ENCODE measurements at regions not wholly inside any gene's neighbourhood (a gene's known extent, or its start where the extent isn't known, plus 50 kb on each side); places are given as distances from the start of the nearest gene placed in this dataset.

DNA sequence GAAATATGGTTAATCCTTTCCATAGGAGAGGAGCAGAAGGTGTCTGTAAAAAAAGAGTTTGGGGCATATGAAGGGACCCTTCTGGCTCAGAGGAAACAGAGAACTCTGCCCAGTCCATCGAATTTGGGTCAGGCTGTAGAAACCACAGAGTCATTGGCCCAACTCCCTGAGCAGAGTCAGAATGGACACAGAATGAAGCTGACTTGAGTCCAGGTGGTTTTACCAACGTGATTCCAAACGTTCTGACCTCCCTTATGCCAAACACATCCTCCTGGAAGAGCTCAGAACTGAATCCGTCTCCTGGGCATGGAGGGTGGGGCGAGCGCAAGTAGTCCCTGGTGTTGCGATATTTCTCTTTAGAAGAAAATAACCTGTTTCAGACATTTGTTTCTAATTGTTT lies 138.8 kb downstream of the DAD1 start:
- DNase-seq (ENCODE audit: low spot score), result no peak
- in situ Hi-C loops (cut with MboI; ENCODE audit: low pct_unique_long_range_greater_than_20kb, low sequenced_read_pairs, unreplicated experiment), result loop anchor here (25.0 kb wide), 1 partner anchor 138 kb away; no protein-coding TSS in a partner anchor
- no peak for TF ChIP-seq CTCF (IDR thresholded peaks at IDR 0.05; ENCODE audit: extremely low read depth, insufficient read depth, missing control alignments)

DNA sequence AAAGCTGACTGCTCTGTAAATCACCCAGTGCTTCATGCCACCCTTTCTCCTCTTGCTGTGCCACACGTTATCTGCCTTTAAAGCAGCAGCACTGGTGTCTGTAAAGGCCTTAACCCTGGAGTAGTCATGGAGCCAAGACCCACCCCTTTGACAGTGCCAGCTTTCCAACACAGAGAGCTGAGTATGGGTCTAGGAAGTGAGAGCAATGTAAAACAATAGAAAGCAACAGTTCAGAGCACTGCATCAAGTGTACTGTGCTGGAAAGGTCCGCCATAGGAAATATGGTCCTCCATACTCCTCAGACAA lies 139.5 kb downstream of the DAD1 start:
- in situ Hi-C loops (cut with MboI; ENCODE audit: low pct_unique_long_range_greater_than_20kb, low sequenced_read_pairs, unreplicated experiment), result no loop called here
- no peak for TF ChIP-seq CTCF (IDR thresholded peaks at IDR 0.05; ENCODE audit: extremely low read depth, insufficient read depth, missing control alignments)
- no peak for DNase-seq (ENCODE audit: low spot score)

- TF ChIP-seq CTCF (IDR thresholded peaks at IDR 0.05; ENCODE audit: extremely low read depth, insufficient read depth, missing control alignments), result no peak
- in situ Hi-C loops (cut with MboI; ENCODE audit: low pct_unique_long_range_greater_than_20kb, low sequenced_read_pairs, unreplicated experiment), result no loop called here
- DNase-seq (ENCODE audit: low spot score), result no peak
Observed at GRCh38 chr14:22448905-22449599, 140.0 kb downstream of the DAD1 start.

- in situ Hi-C loops (cut with MboI; ENCODE audit: low pct_unique_long_range_greater_than_20kb, low sequenced_read_pairs, unreplicated experiment), result no loop called here
- TF ChIP-seq CTCF (IDR thresholded peaks at IDR 0.05; ENCODE audit: extremely low read depth, insufficient read depth, missing control alignments), result no peak
- DNase-seq (ENCODE audit: low spot score), result no peak
Observed at GRCh38 chr14:22448035-22448904, 140.8 kb downstream of the DAD1 start.

- TF ChIP-seq CTCF (IDR thresholded peaks at IDR 0.05; ENCODE audit: extremely low read depth, insufficient read depth, missing control alignments), result no peak
- no peak for DNase-seq (ENCODE audit: low spot score)
- in situ Hi-C loops (cut with MboI; ENCODE audit: low pct_unique_long_range_greater_than_20kb, low sequenced_read_pairs, unreplicated experiment), result no loop called here
Observed at GRCh38 chr14:22438742-22439141, 150.3 kb downstream of the DAD1 start.

GRCh38 chr14:22434901-22435550 lies 154.0 kb downstream of the DAD1 start:
- in situ Hi-C loops (cut with MboI; ENCODE audit: low pct_unique_long_range_greater_than_20kb, low sequenced_read_pairs, unreplicated experiment), result no loop called here
- no peak for TF ChIP-seq CTCF (IDR thresholded peaks at IDR 0.05; ENCODE audit: extremely low read depth, insufficient read depth, missing control alignments)
- DNase-seq (ENCODE audit: low spot score), result no peak

Measured in GM13977 (cell line).